A549 (cell line): ENCODE measurements at regions not wholly inside any gene's neighbourhood (a gene's known extent, or its start where the extent isn't known, plus 50 kb on each side); places are given as distances from the start of the nearest gene placed in this dataset.

Experiments
- ATAC-seq, 2 experiments: fragments of 200-7000 bp in 1 of 2; fragments of >200 bp in 1 of 2; cut with Nextera tagmentation in 1 of 2; cut with Tn5 transposase in 1 of 2; 3 replicates each; pipeline versions ENCODE4 v1.8.0 to v1.9.1; 2018 to 2020; ENCODE audit warnings: mild to moderate bottlenecking in 1 of 2, moderate library complexity in 1 of 2
- CTCF ChIA-PET: fragments of 300-600 bp; sonication (Branson Sonifier 250); formaldehyde crosslinking; extraction: SDS; loops from one replicate; lab custom pipeline; 2021; ENCODE audit warnings: antibody characterized with exemption, inconsistent platforms; lab: Yijun Ruan, JAX
- POLR2A ChIA-PET: fragments of 350-600 bp; formaldehyde crosslinking; extraction: SDS; loops from one replicate; lab custom pipeline; 2021; ENCODE audit warnings: antibody characterized with exemption, inconsistent platforms; lab: Yijun Ruan, JAX
- DNase-seq, 2 experiments: peaks; one replicate each; pipeline versions ENCODE4 v3.0.0 to v3.0.0-alpha.2; 2011 to 2016; ENCODE audit warnings: low read depth in 1 of 2, low spot score in 1 of 2
- FAIRE-seq: peaks from 2 replicates; lab custom pipeline; 2011; peaks lifted over from hg19 to GRCh38; lab: Jason Lieb, UNC
- H3K27ac ChIP-seq, 2 experiments: fragments of >200 bp; sonication (Bioruptor Twin); formaldehyde crosslinking; 3 replicates each; pipeline ENCODE4 v1.5.1; 2016 to 2017
- H3K4me1 ChIP-seq: fragments of >200 bp; sonication (Bioruptor Twin); formaldehyde crosslinking; 3 replicates; pipeline ENCODE4 v1.6.1; 2016
- H3K4me2 ChIP-seq: fragments of >200 bp; sonication (Bioruptor Twin); formaldehyde crosslinking; 3 replicates; pipeline ENCODE4 v1.6.1; 2016
- H3K4me3 ChIP-seq: fragments of >200 bp; sonication (Bioruptor Twin); formaldehyde crosslinking; 3 replicates; pipeline ENCODE4 v1.5.1; 2016
- H3K9me3 ChIP-seq: fragments of >200 bp; sonication (Bioruptor Twin); formaldehyde crosslinking; 3 replicates; pipeline ENCODE4 v1.6.1; 2016
- BHLHE40 ChIP-seq: IDR thresholded peaks from 2 replicates; pipeline ENCODE4 v1.6.1; 2012; ENCODE audit warnings: low read depth, low read length, inconsistent platforms
- CBX8 ChIP-seq: fragments of 200-600 bp; sonication (generic); IDR thresholded peaks from 2 replicates; pipeline ENCODE4 v1.6.1; 2016
- CEBPB ChIP-seq, 2 experiments: fragments of >200 bp in 1 of 2; sonication (Bioruptor Twin) in 1 of 2; formaldehyde crosslinking in 1 of 2; IDR thresholded peaks; 2 replicates each; pipeline ENCODE4 v1.6.1; 2012 to 2016
- CHD2 ChIP-seq: fragments of 150-350 bp; IDR thresholded peaks from 2 replicates; pipeline ENCODE4 v1.6.1; 2014; ENCODE audit warnings: low read length; ENCODE audit not compliant: partially characterized antibody
- ESRRA ChIP-seq: fragments of 150-350 bp; IDR thresholded peaks from 2 replicates; pipeline ENCODE4 v1.6.1; 2014; ENCODE audit warnings: mild to moderate bottlenecking, low read length, borderline replicate concordance
- FOSB ChIP-seq: fragments of 250-450 bp; sonication (Bioruptor Pico); IDR thresholded peaks from 2 replicates; pipeline ENCODE4 v1.5.0; 2020; ENCODE audit warnings: mild to moderate bottlenecking, moderate library complexity
- FOSL2 ChIP-seq, 2 experiments: fragments of 450-650 bp in 1 of 2; fragments of >200 bp in 1 of 2; sonication (Bioruptor Twin) in 1 of 2; formaldehyde crosslinking; IDR thresholded peaks; 2 replicates each; pipeline versions ENCODE4 v1.5.0 to v1.6.1; 2016 to 2020; ENCODE audit warnings: mild to moderate bottlenecking in 1 of 2, moderate library complexity in 1 of 2
- GATA3 ChIP-seq: IDR thresholded peaks from 2 replicates; pipeline ENCODE4 v1.6.1; 2012; ENCODE audit warnings: borderline replicate concordance
- HEYL ChIP-seq: fragments of 250-450 bp; sonication (Bioruptor Pico); IDR thresholded peaks from 2 replicates; pipeline ENCODE4 v1.8.0; 2021; ENCODE audit warnings: mild to moderate bottlenecking, moderate library complexity
- HOXA7 ChIP-seq: fragments of 250-450 bp; sonication (Bioruptor Pico); IDR thresholded peaks from 2 replicates; pipeline ENCODE4 v1.5.0; 2020; ENCODE audit warnings: mild to moderate bottlenecking, moderate library complexity
- JUNB ChIP-seq: fragments of >200 bp; sonication (Bioruptor Twin); formaldehyde crosslinking; IDR thresholded peaks from 2 replicates; pipeline ENCODE4 v1.6.1; 2016
- MAZ ChIP-seq: fragments of 150-350 bp; IDR thresholded peaks from 2 replicates; pipeline ENCODE4 v1.6.1; 2014; ENCODE audit warnings: antibody characterized with exemption, low read depth, low read length, borderline replicate concordance
- NFE2L2 ChIP-seq: fragments of 150-350 bp; conservative IDR thresholded peaks from 2 replicates; pipeline ENCODE4 v1.6.1; 2014; ENCODE audit warnings: low read length
- NPAS2 ChIP-seq: fragments of 250-450 bp; sonication (Bioruptor Pico); IDR thresholded peaks from 2 replicates; pipeline ENCODE4 v1.8.0; 2022; ENCODE audit warnings: mild to moderate bottlenecking, moderate library complexity, borderline replicate concordance
- PHF8 ChIP-seq: fragments of 200-600 bp; sonication (generic); IDR thresholded peaks from 2 replicates; pipeline ENCODE4 v1.6.1; 2016; ENCODE audit warnings: low read depth, mild to moderate bottlenecking, antibody characterized with exemption, moderate library complexity, borderline replicate concordance
- POLR2A ChIP-seq: IDR thresholded peaks from 2 replicates; pipeline ENCODE4 v1.6.1; 2012; ENCODE audit warnings: mild to moderate bottlenecking, low read length
- POLR2AphosphoS2 ChIP-seq: conservative IDR thresholded peaks from 2 replicates; pipeline ENCODE4 v1.6.1; 2012; ENCODE audit warnings: low read length, improper control_type of control experiment, inconsistent platforms
- RAD21 ChIP-seq, 2 experiments: fragments of >200 bp in 1 of 2; sonication (Bioruptor Twin) in 1 of 2; formaldehyde crosslinking in 1 of 2; IDR thresholded peaks in 1 of 2; conservative IDR thresholded peaks in 1 of 2; 2 replicates in 1 of 2; 3 replicates in 1 of 2; pipeline ENCODE4 v1.6.1; 2012 to 2018; ENCODE audit warnings: inconsistent platforms in 1 of 2
- RARB ChIP-seq: fragments of 250-450 bp; sonication (Bioruptor Pico); IDR thresholded peaks from 2 replicates; pipeline ENCODE4 v1.8.0; 2021; ENCODE audit warnings: mild to moderate bottlenecking, moderate library complexity
- RCOR1 ChIP-seq: fragments of 150-350 bp; IDR thresholded peaks from 2 replicates; pipeline ENCODE4 v1.6.1; 2014; ENCODE audit warnings: antibody characterized with exemption, low read length, low read depth
- SMC3 ChIP-seq: fragments of >200 bp; sonication (Bioruptor Twin); formaldehyde crosslinking; IDR thresholded peaks from 3 replicates; pipeline ENCODE4 v1.6.1; 2018; ENCODE audit warnings: inconsistent platforms
- SREBF2 ChIP-seq: fragments of 450-650 bp; IDR thresholded peaks from 2 replicates; pipeline ENCODE4 v1.6.1; 2014; ENCODE audit warnings: mild to moderate bottlenecking, moderate library complexity
- ZC3H11A ChIP-seq: fragments of 450-650 bp; IDR thresholded peaks from 2 replicates; pipeline ENCODE4 v1.6.1; 2014; ENCODE audit warnings: antibody characterized with exemption, mild to moderate bottlenecking
- ZFP36 ChIP-seq: fragments of 450-650 bp; IDR thresholded peaks from 2 replicates; pipeline ENCODE4 v1.6.1; 2014; ENCODE audit warnings: borderline replicate concordance; ENCODE audit not compliant: partially characterized antibody
- ZNF302 ChIP-seq: fragments of 250-450 bp; sonication (Bioruptor Pico); IDR thresholded peaks from 2 replicates; pipeline ENCODE4 v1.9.0; 2021; ENCODE audit warnings: inconsistent platforms, mild to moderate bottlenecking, moderate library complexity
- WGBS: methylation state at CpG from one replicate; pipeline ENCODE4 v1.1.6; 2017; ENCODE audit errors: missing lambda C conversion rate; 5-methylcytosine and 5-hydroxymethylcytosine counted together
- TF ChIP-seq, protein P1 (sequence below): fragments of >200 bp; sonication (Bioruptor Twin); formaldehyde crosslinking; IDR thresholded peaks from 3 replicates; pipeline ENCODE4 v1.6.1; 2016
- TF ChIP-seq, protein P2 (sequence below): fragments of 200-600 bp; sonication (generic); IDR thresholded peaks from 2 replicates; pipeline ENCODE4 v1.6.1; 2016; ENCODE audit warnings: antibody characterized with exemption, mild to moderate bottlenecking, moderate library complexity
- TF ChIP-seq, protein P3 (sequence below): IDR thresholded peaks from 2 replicates; pipeline ENCODE4 v1.6.1; 2012
- TF ChIP-seq, protein P4 (sequence below): fragments of >200 bp; sonication (Bioruptor Twin); formaldehyde crosslinking; IDR thresholded peaks from 3 replicates; pipeline ENCODE4 v1.5.1; 2016
- TF ChIP-seq, protein P5 (sequence below): IDR thresholded peaks from 2 replicates; pipeline ENCODE4 v1.6.1; 2012
- TF ChIP-seq, protein P6 (sequence below): fragments of 150-350 bp; IDR thresholded peaks from 2 replicates; pipeline ENCODE4 v1.6.1; 2014; ENCODE audit warnings: low read depth, mild to moderate bottlenecking, low read length

DNA sequence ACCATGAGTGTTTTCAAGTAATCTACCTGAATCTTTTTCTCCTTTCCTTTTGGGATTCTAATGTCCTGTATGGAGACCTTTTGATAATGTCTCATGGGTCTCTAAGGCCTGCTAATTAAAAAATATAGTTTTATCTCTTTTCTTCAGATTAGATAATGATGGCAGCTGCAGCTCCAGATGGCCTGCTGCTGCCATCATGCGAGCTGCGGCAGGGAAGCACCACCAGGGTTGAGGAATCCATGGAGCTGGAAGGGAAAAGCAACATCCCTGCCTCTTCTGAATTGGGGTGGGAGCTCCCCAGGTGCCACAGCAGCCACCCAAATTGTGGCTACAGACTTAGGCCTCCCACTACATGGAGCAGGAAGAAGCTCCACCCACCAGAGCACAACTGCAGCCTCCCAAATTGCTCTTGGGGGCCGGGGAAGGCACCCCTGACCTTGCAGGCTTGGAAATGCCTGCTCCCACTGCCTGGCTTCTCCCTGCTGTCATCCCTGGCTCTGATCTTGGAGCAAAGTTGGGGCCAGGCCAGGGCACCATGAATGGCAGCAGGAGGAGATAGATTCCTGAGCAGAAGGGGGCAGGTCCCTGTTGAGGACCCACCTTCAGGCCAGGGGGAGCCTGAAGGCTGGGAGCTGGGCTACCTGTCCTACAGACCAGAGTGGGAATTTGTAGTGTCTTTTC is 189.6 kb upstream of the MAN1A1 start:
- DNase-seq = no peak
- WGBS = 71% methylated on average over 2 of the region's 3 CpGs
- TF ChIP-seq NFE2L2 = no peak
- no peak for TF ChIP-seq ZC3H11A
- TF ChIP-seq POLR2AphosphoS2 = no peak
- TF ChIP-seq, protein P1, sequence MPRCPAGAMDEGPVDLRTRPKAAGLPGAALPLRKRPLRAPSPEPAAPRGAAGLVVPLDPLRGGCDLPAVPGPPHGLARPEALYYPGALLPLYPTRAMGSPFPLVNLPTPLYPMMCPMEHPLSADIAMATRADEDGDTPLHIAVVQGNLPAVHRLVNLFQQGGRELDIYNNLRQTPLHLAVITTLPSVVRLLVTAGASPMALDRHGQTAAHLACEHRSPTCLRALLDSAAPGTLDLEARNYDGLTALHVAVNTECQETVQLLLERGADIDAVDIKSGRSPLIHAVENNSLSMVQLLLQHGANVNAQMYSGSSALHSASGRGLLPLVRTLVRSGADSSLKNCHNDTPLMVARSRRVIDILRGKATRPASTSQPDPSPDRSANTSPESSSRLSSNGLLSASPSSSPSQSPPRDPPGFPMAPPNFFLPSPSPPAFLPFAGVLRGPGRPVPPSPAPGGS = no peak
- no peak for TF ChIP-seq POLR2A
- TF ChIP-seq CHD2 = no peak
- no peak for TF ChIP-seq SMC3
- TF ChIP-seq NPAS2 (CRISPR knock-in tag) = no peak
- TF ChIP-seq RCOR1 = no peak
- TF ChIP-seq SREBF2 = no peak
- TF ChIP-seq ESRRA = no peak
- TF ChIP-seq, protein P2, sequence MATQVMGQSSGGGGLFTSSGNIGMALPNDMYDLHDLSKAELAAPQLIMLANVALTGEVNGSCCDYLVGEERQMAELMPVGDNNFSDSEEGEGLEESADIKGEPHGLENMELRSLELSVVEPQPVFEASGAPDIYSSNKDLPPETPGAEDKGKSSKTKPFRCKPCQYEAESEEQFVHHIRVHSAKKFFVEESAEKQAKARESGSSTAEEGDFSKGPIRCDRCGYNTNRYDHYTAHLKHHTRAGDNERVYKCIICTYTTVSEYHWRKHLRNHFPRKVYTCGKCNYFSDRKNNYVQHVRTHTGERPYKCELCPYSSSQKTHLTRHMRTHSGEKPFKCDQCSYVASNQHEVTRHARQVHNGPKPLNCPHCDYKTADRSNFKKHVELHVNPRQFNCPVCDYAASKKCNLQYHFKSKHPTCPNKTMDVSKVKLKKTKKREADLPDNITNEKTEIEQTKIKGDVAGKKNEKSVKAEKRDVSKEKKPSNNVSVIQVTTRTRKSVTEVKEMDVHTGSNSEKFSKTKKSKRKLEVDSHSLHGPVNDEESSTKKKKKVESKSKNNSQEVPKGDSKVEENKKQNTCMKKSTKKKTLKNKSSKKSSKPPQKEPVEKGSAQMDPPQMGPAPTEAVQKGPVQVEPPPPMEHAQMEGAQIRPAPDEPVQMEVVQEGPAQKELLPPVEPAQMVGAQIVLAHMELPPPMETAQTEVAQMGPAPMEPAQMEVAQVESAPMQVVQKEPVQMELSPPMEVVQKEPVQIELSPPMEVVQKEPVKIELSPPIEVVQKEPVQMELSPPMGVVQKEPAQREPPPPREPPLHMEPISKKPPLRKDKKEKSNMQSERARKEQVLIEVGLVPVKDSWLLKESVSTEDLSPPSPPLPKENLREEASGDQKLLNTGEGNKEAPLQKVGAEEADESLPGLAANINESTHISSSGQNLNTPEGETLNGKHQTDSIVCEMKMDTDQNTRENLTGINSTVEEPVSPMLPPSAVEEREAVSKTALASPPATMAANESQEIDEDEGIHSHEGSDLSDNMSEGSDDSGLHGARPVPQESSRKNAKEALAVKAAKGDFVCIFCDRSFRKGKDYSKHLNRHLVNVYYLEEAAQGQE = no peak
- TF ChIP-seq MAZ = no peak
- TF ChIP-seq BHLHE40 = no peak
- no peak for TF ChIP-seq RAD21 (conservative IDR thresholded peaks at IDR 0.05 in 1 of 2, IDR thresholded peaks at IDR 0.05 in 1 of 2)
- TF ChIP-seq, protein P3, sequence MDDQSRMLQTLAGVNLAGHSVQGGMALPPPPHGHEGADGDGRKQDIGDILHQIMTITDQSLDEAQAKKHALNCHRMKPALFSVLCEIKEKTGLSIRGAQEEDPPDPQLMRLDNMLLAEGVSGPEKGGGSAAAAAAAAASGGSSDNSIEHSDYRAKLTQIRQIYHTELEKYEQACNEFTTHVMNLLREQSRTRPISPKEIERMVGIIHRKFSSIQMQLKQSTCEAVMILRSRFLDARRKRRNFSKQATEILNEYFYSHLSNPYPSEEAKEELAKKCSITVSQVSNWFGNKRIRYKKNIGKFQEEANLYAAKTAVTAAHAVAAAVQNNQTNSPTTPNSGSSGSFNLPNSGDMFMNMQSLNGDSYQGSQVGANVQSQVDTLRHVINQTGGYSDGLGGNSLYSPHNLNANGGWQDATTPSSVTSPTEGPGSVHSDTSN = no peak
- no peak for TF ChIP-seq FOSB (CRISPR knock-in tag)
- TF ChIP-seq HOXA7 (CRISPR knock-in tag) = no peak
- no peak for TF ChIP-seq CBX8
- TF ChIP-seq JUNB = no peak
- ChIA-PET POLR2A (no interaction called here), CTCF (no interaction called here)
- Histone ChIP-seq H3K27ac (no peak overlapping the region), H3K4me3 (no peak overlapping the region), H3K9me3 (no peaks in the 10 kb centered on the region), H3K4me1 (no peaks in the 10 kb centered on the region), H3K4me2 (no peak overlapping the region)
- no peak for ATAC-seq
- no peak for FAIRE-seq

DNA sequence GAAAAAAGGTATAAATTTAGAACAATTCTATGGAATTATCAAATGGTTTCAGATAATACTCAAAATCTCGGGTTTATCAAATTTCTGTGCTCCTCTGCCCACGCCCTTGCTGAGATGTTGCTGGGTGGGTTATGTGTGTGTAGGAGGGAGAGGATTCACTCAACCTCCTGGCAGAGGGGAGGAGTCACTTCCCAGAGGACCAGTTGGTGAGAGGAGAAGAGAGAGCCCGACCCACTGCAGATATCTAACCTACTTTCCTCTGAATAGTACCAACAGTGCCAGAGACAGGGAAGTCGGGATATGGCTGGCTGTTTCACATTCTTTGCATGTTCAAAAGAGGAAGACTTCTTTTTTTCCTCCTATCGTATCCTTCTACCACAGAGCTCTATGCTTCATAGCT is 187.1 kb upstream of the MAN1A1 start:
- FAIRE-seq (no peak), DNase-seq (no peak), ATAC-seq (no peak)
- Histone ChIP-seq H3K9me3 (no peaks in the 10 kb centered on the region), H3K4me3 (no peak overlapping the region), H3K4me2 (no peak overlapping the region), H3K27ac (no peak overlapping the region), H3K4me1 (no peaks in the 10 kb centered on the region)
- CTCF ChIA-PET = no interaction called here
- POLR2A ChIA-PET = no interaction called here
- 11% methylated on average over 5 of the region's 5 CpGs for WGBS
- TF ChIP-seq, protein P4, sequence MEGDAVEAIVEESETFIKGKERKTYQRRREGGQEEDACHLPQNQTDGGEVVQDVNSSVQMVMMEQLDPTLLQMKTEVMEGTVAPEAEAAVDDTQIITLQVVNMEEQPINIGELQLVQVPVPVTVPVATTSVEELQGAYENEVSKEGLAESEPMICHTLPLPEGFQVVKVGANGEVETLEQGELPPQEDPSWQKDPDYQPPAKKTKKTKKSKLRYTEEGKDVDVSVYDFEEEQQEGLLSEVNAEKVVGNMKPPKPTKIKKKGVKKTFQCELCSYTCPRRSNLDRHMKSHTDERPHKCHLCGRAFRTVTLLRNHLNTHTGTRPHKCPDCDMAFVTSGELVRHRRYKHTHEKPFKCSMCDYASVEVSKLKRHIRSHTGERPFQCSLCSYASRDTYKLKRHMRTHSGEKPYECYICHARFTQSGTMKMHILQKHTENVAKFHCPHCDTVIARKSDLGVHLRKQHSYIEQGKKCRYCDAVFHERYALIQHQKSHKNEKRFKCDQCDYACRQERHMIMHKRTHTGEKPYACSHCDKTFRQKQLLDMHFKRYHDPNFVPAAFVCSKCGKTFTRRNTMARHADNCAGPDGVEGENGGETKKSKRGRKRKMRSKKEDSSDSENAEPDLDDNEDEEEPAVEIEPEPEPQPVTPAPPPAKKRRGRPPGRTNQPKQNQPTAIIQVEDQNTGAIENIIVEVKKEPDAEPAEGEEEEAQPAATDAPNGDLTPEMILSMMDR = no peak
- TF ChIP-seq ZNF302 (CRISPR knock-in tag) = no peak
- TF ChIP-seq, protein P5, sequence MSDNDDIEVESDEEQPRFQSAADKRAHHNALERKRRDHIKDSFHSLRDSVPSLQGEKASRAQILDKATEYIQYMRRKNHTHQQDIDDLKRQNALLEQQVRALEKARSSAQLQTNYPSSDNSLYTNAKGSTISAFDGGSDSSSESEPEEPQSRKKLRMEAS = no peak
- no peak for TF ChIP-seq GATA3
- no peak for TF ChIP-seq FOSL2 (IDR thresholded peaks at IDR 0.05)
- TF ChIP-seq FOSL2 (CRISPR knock-in tag; IDR thresholded peaks at IDR 0.05) = no peak
- no peak for TF ChIP-seq SMC3
- no peak for TF ChIP-seq CEBPB (IDR thresholded peaks at IDR 0.05)
- TF ChIP-seq, protein P6, sequence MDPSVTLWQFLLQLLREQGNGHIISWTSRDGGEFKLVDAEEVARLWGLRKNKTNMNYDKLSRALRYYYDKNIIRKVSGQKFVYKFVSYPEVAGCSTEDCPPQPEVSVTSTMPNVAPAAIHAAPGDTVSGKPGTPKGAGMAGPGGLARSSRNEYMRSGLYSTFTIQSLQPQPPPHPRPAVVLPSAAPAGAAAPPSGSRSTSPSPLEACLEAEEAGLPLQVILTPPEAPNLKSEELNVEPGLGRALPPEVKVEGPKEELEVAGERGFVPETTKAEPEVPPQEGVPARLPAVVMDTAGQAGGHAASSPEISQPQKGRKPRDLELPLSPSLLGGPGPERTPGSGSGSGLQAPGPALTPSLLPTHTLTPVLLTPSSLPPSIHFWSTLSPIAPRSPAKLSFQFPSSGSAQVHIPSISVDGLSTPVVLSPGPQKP = no peak
- TF ChIP-seq RCOR1 = no peak
- no peak for TF ChIP-seq HEYL (CRISPR knock-in tag)
- TF ChIP-seq RARB (CRISPR knock-in tag) = no peak
- TF ChIP-seq PHF8 = no peak
- no peak for TF ChIP-seq FOSB (CRISPR knock-in tag)
- no peak for TF ChIP-seq ZFP36
